ENCODE measurements at regions not wholly inside any gene's neighbourhood (a gene's known extent, or its start where the extent isn't known, plus 50 kb on each side); places are given as distances from the start of the nearest gene placed in this dataset.

GRCh38 chr6:105711216-105711615 is 308.3 kb upstream of the PREP start:
- no peak overlapping the region for H3K4me2 ChIP-seq
- peaks cover 35% of the 10 kb centered on the region for H3K9me3 ChIP-seq
- no peaks in the 10 kb centered on the region for H4K20me1 ChIP-seq (ENCODE audit: insufficient read depth)
- no peak overlapping the region for H3K9ac ChIP-seq
- no peak overlapping the region for H3K4me3 ChIP-seq (ENCODE audit: low read depth in 2 of 2, low read length in 1 of 2)
- no peaks in the 10 kb centered on the region for H3K79me2 ChIP-seq (ENCODE audit: insufficient read depth)
- no peak overlapping the region for H3K27ac ChIP-seq (ENCODE audit: low read depth in 2 of 2, low read length in 1 of 2)
- H3K4me1 ChIP-seq (ENCODE audit: control insufficient read depth in 1 of 2, insufficient read depth in 2 of 2, low read depth in 1 of 2, low read length in 1 of 2) = no peaks in the 10 kb centered on the region
- TF ChIP-seq NRF1 (IDR thresholded peaks at IDR 0.05; ENCODE audit: low read depth, low read length) (no peak), GATA2 (CRISPR knock-in tag; IDR thresholded peaks at IDR 0.05) (no peak), IRF3 (IDR thresholded peaks at IDR 0.05; ENCODE audit: low read depth, low read length) (no peak), SIN3A (IDR thresholded peaks at IDR 0.05; ENCODE audit: borderline replicate concordance, low read depth, low read length) (no peak), REST (IDR thresholded peaks at IDR 0.05; ENCODE audit: low read depth, low read length) (no peak), POLR2AphosphoS5 (IDR thresholded peaks at IDR 0.05; ENCODE audit: low read depth, low read length) (no peak), FOXM1 (IDR thresholded peaks at IDR 0.05; ENCODE audit: low read depth) (no peak), TAF1 (IDR thresholded peaks at IDR 0.05; ENCODE audit: borderline replicate concordance, low read depth, low read length) (no peak), TEAD4 (IDR thresholded peaks at IDR 0.05; ENCODE audit: borderline replicate concordance, insufficient read depth) (no peak), MXI1 (IDR thresholded peaks at IDR 0.05; ENCODE audit: low read depth, low read length) (no peak), CTCF (IDR thresholded peaks at IDR 0.05) (no peak), EZH2phosphoT487 (IDR thresholded peaks at IDR 0.05; ENCODE audit: borderline replicate concordance, low read depth) (no peak), SMC3 (IDR thresholded peaks at IDR 0.05; ENCODE audit: low read depth, low read length) (no peak), JUND (IDR thresholded peaks at IDR 0.05) (no peak), NFIC (IDR thresholded peaks at IDR 0.05; ENCODE audit: borderline replicate concordance) (no peak)
- H3F3A ChIP-seq (replicated peaks; ENCODE audit: insufficient read depth) = peaks cover 6% of the 10 kb centered on the region
- H3K36me3 ChIP-seq (replicated peaks in 1 of 2; ENCODE audit: control insufficient read depth in 1 of 2, insufficient read depth in 2 of 2, low read length in 1 of 2) = peaks cover 0 to 16% of the 10 kb centered on the region in 2 experiments
- 54% methylated on average over 2 of the region's 2 CpGs for WGBS (ENCODE audit: low lambda C conversion rate)
- no peaks in the 10 kb centered on the region for H3K9me2 ChIP-seq
- H2AFZ ChIP-seq (ENCODE audit: low read depth) = no peak overlapping the region
- POLR2A ChIA-PET = no interaction called here
- DNase-seq = no peak
- CTCF ChIA-PET = no interaction called here
- no peaks in the 10 kb centered on the region for H3K27me3 ChIP-seq (ENCODE audit: insufficient read depth)
